Skeletal muscle tissue (tissue), 3 donors: ENCODE measurements at regions not wholly inside any gene's neighbourhood (a gene's known extent, or its start where the extent isn't known, plus 50 kb on each side); places are given as distances from the start of the nearest gene placed in this dataset.

Source experiments
- H3K27ac ChIP-seq: one replicate; pipeline ENCODE4 v1.7.0; 2013; ENCODE audit warnings: mild to moderate bottlenecking, low read depth, low read length, inconsistent platforms
- H3K27me3 ChIP-seq, 3 donors: one replicate each; pipeline ENCODE4 v1.7.0; 2013; ENCODE audit warnings: low read length in 3 of 3; ENCODE audit not compliant: control insufficient read depth in 3 of 3, insufficient read depth in 3 of 3
- H3K36me3 ChIP-seq, 3 donors: one replicate each; pipeline ENCODE4 v1.7.0; 2013; ENCODE audit warnings: low read length in 3 of 3; ENCODE audit not compliant: control insufficient read depth in 3 of 3, insufficient read depth in 3 of 3
- H3K4me1 ChIP-seq, 3 donors: one replicate each; pipeline ENCODE4 v1.7.0; 2013; ENCODE audit warnings: low read length in 3 of 3, mild to moderate bottlenecking in 3 of 3; ENCODE audit not compliant: control insufficient read depth in 3 of 3, insufficient read depth in 3 of 3
- H3K4me3 ChIP-seq, 3 donors: one replicate each; pipeline ENCODE4 v1.7.0; 2013; ENCODE audit warnings: low read length in 3 of 3
- H3K9ac ChIP-seq, 3 donors: one replicate each; pipeline ENCODE4 v1.7.0; 2013; ENCODE audit warnings: low read length in 3 of 3, mild to moderate bottlenecking in 3 of 3, moderate library complexity in 2 of 3, low read depth in 1 of 3
- H3K9me3 ChIP-seq, 3 donors: one replicate each; pipeline ENCODE4 v1.7.0; 2013; ENCODE audit warnings: low read length in 3 of 3; ENCODE audit not compliant: control insufficient read depth in 3 of 3
- donor health status: Osteomylitis.

- Histone ChIP-seq H3K27ac (no peak overlapping the region), H3K4me1 (no peaks in the 10 kb centered on the region), H3K9me3 (no peaks in the 10 kb centered on the region), H3K4me3 (no peak overlapping the region), H3K36me3 (no peaks in the 10 kb centered on the region), H3K9ac (no peak overlapping the region), H3K27me3 (no peaks in the 10 kb centered on the region)
Measured at GRCh38 chr13:47351798-47352197, 454.9 kb upstream of the HTR2A start.

GRCh38 chr13:47350334-47351124 is 453.7 kb upstream of the HTR2A start:
- no peaks in the 10 kb centered on the region for H3K9me3 ChIP-seq
- H3K9ac ChIP-seq = no peak overlapping the region
- no peaks in the 10 kb centered on the region for H3K36me3 ChIP-seq
- no peaks in the 10 kb centered on the region for H3K27me3 ChIP-seq
- H3K27ac ChIP-seq = no peak overlapping the region
- H3K4me3 ChIP-seq = no peak overlapping the region
- H3K4me1 ChIP-seq = no peaks in the 10 kb centered on the region

- Histone ChIP-seq H3K27ac (no peak overlapping the region), H3K36me3 (no peaks in the 10 kb centered on the region), H3K27me3 (no peaks in the 10 kb centered on the region), H3K4me1 (no peaks in the 10 kb centered on the region), H3K9ac (no peak overlapping the region), H3K4me3 (no peak overlapping the region), H3K9me3 (no peaks in the 10 kb centered on the region)
Measured at GRCh38 chr13:47349211-47349610, 452.4 kb upstream of the HTR2A start.

- H3K4me3 ChIP-seq = no peak overlapping the region
- no peaks in the 10 kb centered on the region for H3K36me3 ChIP-seq
- H3K27ac ChIP-seq = no peak overlapping the region
- no peaks in the 10 kb centered on the region for H3K4me1 ChIP-seq
- H3K9me3 ChIP-seq = peaks cover 0 to 2% (median 0%) of the 10 kb centered on the region in 3 donors
- no peaks in the 10 kb centered on the region for H3K27me3 ChIP-seq
- no peak overlapping the region for H3K9ac ChIP-seq
Measured at GRCh38 chr13:47337781-47338507, 441.1 kb upstream of the HTR2A start.

- no peaks in the 10 kb centered on the region for H3K36me3 ChIP-seq
- no peaks in the 10 kb centered on the region for H3K4me1 ChIP-seq
- no peaks in the 10 kb centered on the region for H3K27me3 ChIP-seq
- H3K9me3 ChIP-seq = peaks cover 0 to 2% (median 0%) of the 10 kb centered on the region in 3 donors
- H3K4me3 ChIP-seq = no peak overlapping the region
- no peak overlapping the region for H3K27ac ChIP-seq
- H3K9ac ChIP-seq = no peak overlapping the region
Measured at GRCh38 chr13:47334173-47334572, 437.3 kb upstream of the HTR2A start.

GRCh38 chr13:47332149-47332548 is 435.3 kb upstream of the HTR2A start:
- H3K4me3 ChIP-seq = no peak overlapping the region
- H3K36me3 ChIP-seq = no peaks in the 10 kb centered on the region
- H3K27ac ChIP-seq = no peak overlapping the region
- H3K9ac ChIP-seq = no peak overlapping the region
- H3K27me3 ChIP-seq = no peaks in the 10 kb centered on the region
- H3K4me1 ChIP-seq = no peaks in the 10 kb centered on the region
- H3K9me3 ChIP-seq = peaks cover 0 to 2% (median 0%) of the 10 kb centered on the region in 3 donors

GRCh38 chr13:47330031-47330430 is 433.2 kb upstream of the HTR2A start:
- Histone ChIP-seq H3K4me1 (no peaks in the 10 kb centered on the region), H3K9ac (no peak overlapping the region), H3K4me3 (no peak overlapping the region), H3K27me3 (no peaks in the 10 kb centered on the region), H3K27ac (no peak overlapping the region), H3K36me3 (no peaks in the 10 kb centered on the region), H3K9me3 (peaks cover 0 to 2% (median 0%) of the 10 kb centered on the region in 3 donors)

- H3K27ac ChIP-seq = no peak overlapping the region
- no peaks in the 10 kb centered on the region for H3K27me3 ChIP-seq
Measured at GRCh38 chr13:47327861-47328260, 431.0 kb upstream of the HTR2A start.

GRCh38 chr13:47326061-47326460 is 429.2 kb upstream of the HTR2A start:
- H3K36me3 ChIP-seq = no peaks in the 10 kb centered on the region
- no peak overlapping the region for H3K27ac ChIP-seq
- no peaks in the 10 kb centered on the region for H3K4me1 ChIP-seq
- H3K4me3 ChIP-seq = no peak overlapping the region
- no peaks in the 10 kb centered on the region for H3K27me3 ChIP-seq
- no peaks in the 10 kb centered on the region for H3K9me3 ChIP-seq
- no peak overlapping the region for H3K9ac ChIP-seq

More at GRCh38 chr13:47327861-47328260, 431.0 kb upstream of the HTR2A start:
- no peaks in the 10 kb centered on the region for H3K9me3 ChIP-seq
- H3K9ac ChIP-seq = no peak overlapping the region
- no peaks in the 10 kb centered on the region for H3K4me1 ChIP-seq
- H3K4me3 ChIP-seq = no peak overlapping the region
- no peaks in the 10 kb centered on the region for H3K36me3 ChIP-seq

GRCh38 chr13:47317356-47317755 is 420.5 kb upstream of the HTR2A start:
- H3K27ac ChIP-seq = no peak overlapping the region
- H3K9ac ChIP-seq = no peak overlapping the region
- no peaks in the 10 kb centered on the region for H3K9me3 ChIP-seq
- no peaks in the 10 kb centered on the region for H3K27me3 ChIP-seq
- H3K4me1 ChIP-seq = no peaks in the 10 kb centered on the region
- no peaks in the 10 kb centered on the region for H3K36me3 ChIP-seq
- no peak overlapping the region for H3K4me3 ChIP-seq
